NCI-H1694 (cell line): ENCODE measurements at regions not wholly inside any gene's neighbourhood (a gene's known extent, or its start where the extent isn't known, plus 50 kb on each side); places are given as distances from the start of the nearest gene placed in this dataset.
"Not testable (repeated sequence)": the region's sequence is repeated elsewhere in the genome, so short reads cannot be mapped to it uniquely, and the experiment has no call there.

Experiments
- DNase-seq: peaks from one replicate; lab custom pipeline; 2025; lab: John Stamatoyannopoulos, UW

GRCh38 chr12:112615196-112615595 is 176.4 kb upstream of the RPH3A start:
- DNase-seq: no peak

GRCh38 chr12:112616469-112617152 is 174.9 kb upstream of the RPH3A start:
- no peak for DNase-seq

- no peak for DNase-seq
Observed at GRCh38 chr12:112617153-112617505, 174.4 kb upstream of the RPH3A start.

- DNase-seq: no peak
Observed at GRCh38 chr12:112627851-112628250, 163.7 kb upstream of the RPH3A start.

- DNase-seq: not testable (repeated sequence)
Observed at GRCh38 chr12:112631974-112632373, 159.6 kb upstream of the RPH3A start.

- no peak for DNase-seq
Observed at GRCh38 chr12:112635036-112635435, 156.5 kb upstream of the RPH3A start.

GRCh38 chr12:112638420-112638819 is 153.1 kb upstream of the RPH3A start:
- DNase-seq: no peak

- no peak for DNase-seq
Observed at GRCh38 chr12:112645586-112645985, 146.0 kb upstream of the RPH3A start.

GRCh38 chr12:112656141-112656540 is 135.4 kb upstream of the RPH3A start:
- DNase-seq: no peak

- DNase-seq: no peak
Observed at GRCh38 chr12:112664569-112664968, 127.0 kb upstream of the RPH3A start.

- DNase-seq: no peak
Observed at GRCh38 chr12:112665958-112666357, 125.6 kb upstream of the RPH3A start.

GRCh38 chr12:112671564-112671963 is 120.0 kb upstream of the RPH3A start:
- DNase-seq: no peak

- no peak for DNase-seq
Observed at GRCh38 chr12:112674539-112674938, 117.0 kb upstream of the RPH3A start.

- no peak for DNase-seq
Observed at GRCh38 chr12:112676507-112676906, 115.0 kb upstream of the RPH3A start.

- no peak for DNase-seq
Observed at GRCh38 chr12:112677050-112677765, 114.3 kb upstream of the RPH3A start.

GRCh38 chr12:112680993-112681392 is 110.6 kb upstream of the RPH3A start:
- DNase-seq: no peak

GRCh38 chr12:112682586-112682985 is 109.0 kb upstream of the RPH3A start:
- no peak for DNase-seq

- DNase-seq: peak; percentile 30
Observed at GRCh38 chr12:112684742-112685141, 106.8 kb upstream of the RPH3A start.

GRCh38 chr12:112685321-112685720 is 106.2 kb upstream of the RPH3A start:
- DNase-seq: peak; percentile 89

GRCh38 chr12:112686373-112686772 is 105.2 kb upstream of the RPH3A start:
- peak; percentile 98 for DNase-seq

GRCh38 chr12:112694065-112694464 is 97.5 kb upstream of the RPH3A start:
- no peak for DNase-seq

GRCh38 chr12:112697441-112697840 is 94.1 kb upstream of the RPH3A start:
- DNase-seq: not testable (repeated sequence)

- no peak for DNase-seq
Observed at GRCh38 chr12:112705037-112705632, 86.4 kb upstream of the RPH3A start.
